RCC 7860 (cell line): ENCODE measurements at regions not wholly inside any gene's neighbourhood (a gene's known extent, or its start where the extent isn't known, plus 50 kb on each side); places are given as distances from the start of the nearest gene placed in this dataset.

ENCODE experiments used
- DNase-seq: peaks from one replicate; pipeline ENCODE4 v3.0.0-alpha.2; 2015; ENCODE audit warnings: low spot score
- FAIRE-seq: peaks from 2 replicates; lab custom pipeline; 2012; peaks lifted over from hg19 to GRCh38; lab: Jason Lieb, UNC

GRCh38 chrX:44043496-44043895, 70.3 kb upstream of the NDP start:
- peak; percentile 97 for FAIRE-seq
- peak; percentile 81 for DNase-seq

DNA sequence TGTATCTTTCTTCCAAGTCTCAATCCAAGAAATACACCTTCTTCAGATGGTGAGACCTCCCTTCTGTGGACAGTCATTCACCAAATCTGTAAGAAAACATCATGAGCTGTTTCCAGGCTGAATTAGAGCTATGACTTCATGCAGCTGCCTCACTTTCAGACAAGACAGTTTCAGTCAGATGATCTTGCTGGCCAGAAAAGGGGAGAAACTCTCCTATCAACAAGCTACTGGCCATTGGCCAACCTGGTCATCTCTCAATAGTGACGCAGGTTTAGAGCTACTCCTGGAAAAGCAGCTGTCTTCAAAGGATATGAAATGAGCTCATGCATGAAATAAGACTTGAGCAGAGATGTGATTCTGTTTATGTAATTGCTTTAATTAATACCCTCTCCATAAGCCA, 69.6 kb upstream of the NDP start:
- FAIRE-seq, result peak; percentile 51
- DNase-seq, result peak; percentile 52

- DNase-seq, result no peak
- no peak for FAIRE-seq
Measured at GRCh38 chrX:44042116-44042515, 68.9 kb upstream of the NDP start.

DNA sequence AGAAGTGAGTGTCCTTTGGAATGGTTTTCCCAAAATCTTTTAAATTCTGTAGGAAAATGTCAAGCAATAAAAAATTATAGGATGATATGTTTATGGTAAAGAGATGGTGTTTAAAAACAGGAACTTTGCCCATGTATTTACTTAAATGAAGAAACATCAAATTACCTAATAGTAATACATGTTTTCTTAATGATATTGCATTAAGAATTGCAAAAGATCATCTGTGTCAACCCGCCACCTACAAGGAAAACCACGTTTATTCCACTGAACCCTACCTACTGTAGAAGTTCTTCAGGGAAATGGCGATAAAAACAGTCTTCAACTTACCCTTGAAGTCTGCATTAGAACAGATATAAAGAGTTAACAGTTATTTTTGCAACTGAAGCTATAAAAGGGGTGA, 67.2 kb upstream of the NDP start:
- no peak for FAIRE-seq
- no peak for DNase-seq

DNA sequence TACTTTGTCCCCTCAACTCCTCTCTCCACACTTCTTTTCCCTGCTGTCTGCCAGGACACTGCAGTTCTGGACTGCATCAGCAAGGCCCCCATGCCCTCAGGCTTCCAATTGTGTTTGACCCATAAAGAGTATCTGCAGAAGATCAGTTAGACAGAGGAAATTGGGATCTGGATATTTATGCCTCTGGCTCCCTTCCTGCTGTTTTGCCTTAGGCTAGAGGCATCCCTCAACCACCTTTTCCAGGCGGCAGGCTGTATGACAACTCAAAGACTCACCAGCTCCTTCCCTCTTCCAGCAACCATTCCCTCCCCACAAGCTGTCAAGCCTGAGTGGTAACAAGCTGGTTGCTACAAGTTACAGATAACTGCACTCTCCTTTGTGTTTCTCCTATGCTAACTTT, 66.4 kb upstream of the NDP start:
- FAIRE-seq, result no peak

GRCh38 chrX:44036336-44036735, 63.1 kb upstream of the NDP start:
- no peak for FAIRE-seq
- DNase-seq, result peak; percentile 12

More for the DNA sequence above, 66.4 kb upstream of the NDP start:
- no peak for DNase-seq

DNA sequence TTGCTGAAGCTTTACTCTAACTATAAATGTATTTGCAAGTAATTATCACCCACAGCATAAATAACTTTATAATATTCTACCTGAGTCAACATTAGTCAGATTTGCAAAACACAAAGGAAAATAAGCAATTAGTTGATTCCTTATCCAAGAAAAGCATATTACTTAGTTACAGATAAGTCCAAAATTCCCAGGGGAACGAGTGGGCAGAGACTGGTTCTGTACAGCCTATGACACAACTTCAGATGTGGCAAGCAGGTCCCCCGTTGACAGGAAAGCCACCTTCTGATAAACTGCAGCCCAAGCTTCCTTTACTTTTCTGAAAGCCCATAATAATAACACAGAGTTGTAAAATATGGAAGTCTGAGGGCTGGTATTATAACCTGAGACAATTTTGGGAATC, 62.4 kb upstream of the NDP start:
- DNase-seq (no peak), FAIRE-seq (no peak)

DNA sequence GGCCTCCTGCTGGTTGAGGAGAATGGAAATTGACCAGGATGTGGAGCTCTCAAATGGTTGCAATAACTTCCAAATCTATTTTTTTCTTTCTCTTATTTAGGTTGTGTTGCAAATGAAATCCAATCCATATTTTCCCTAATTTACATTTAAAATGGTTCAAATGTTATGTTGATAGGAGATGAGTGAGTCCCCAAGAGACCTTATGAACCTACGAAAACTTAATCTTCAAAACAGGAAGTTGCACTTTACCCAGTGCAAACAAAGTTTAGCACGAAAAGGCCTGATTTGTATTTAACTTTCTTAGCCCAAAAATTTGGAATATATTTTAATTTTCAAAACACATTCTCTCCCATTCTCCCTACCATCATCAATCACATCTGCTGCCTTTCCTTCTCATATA, 59.3 kb upstream of the NDP start:
- FAIRE-seq (no peak), DNase-seq (no peak)

DNA sequence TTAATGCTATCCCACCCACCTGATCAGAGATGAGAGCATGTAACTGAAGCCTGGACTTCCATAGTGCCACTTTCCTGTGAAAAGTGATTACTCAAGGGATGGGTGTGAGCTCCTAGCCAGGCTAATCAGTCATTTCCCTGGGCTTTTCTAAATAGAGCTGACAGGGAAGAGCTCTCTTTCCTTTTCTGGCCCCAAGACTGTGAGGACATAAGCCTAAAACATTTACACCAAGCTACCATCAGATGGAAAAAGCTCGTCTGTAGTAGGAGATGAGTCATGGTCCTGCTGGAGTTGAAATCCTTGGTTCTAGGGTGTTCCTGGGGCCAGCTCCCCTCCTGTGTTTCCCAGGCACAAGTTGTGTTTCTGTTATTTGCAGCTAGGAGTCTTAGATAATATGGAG, 52.4 kb upstream of the NDP start:
- DNase-seq (no peak), FAIRE-seq (no peak)
